OCI-LY7 (cell line): ENCODE measurements at regions not wholly inside any gene's neighbourhood (a gene's known extent, or its start where the extent isn't known, plus 50 kb on each side); places are given as distances from the start of the nearest gene placed in this dataset.

ENCODE experiments used
- BruUV-seq: library from RNA; stranded (reverse); fragments of 400-500 nt; replicated peaks from 2 replicates; lab custom pipeline; 2021; lab: Mats Ljungman, UMichigan
- CTCF ChIA-PET: fragments of 300-600 bp; sonication (Branson Sonifier 250); formaldehyde crosslinking; loops from one replicate; lab custom pipeline; 2022; ENCODE audit warnings: antibody characterized with exemption; ENCODE audit not compliant: unreplicated experiment; lab: Charles Lee
- POLR2A ChIA-PET: fragments of 300-600 bp; sonication (Branson Sonifier 250); formaldehyde crosslinking; loops from one replicate; lab custom pipeline; 2022; ENCODE audit warnings: antibody characterized with exemption; lab: Charles Lee
- DNase-seq: peaks from one replicate; pipeline ENCODE4 v3.0.0-alpha.2; 2015; ENCODE audit warnings: low spot score
- H2AFZ ChIP-seq: fragments of 200-600 bp; sonication (generic), shearing (Covaris generic); 2 replicates; pipeline ENCODE4 v1.6.1; 2014; ENCODE audit warnings: mild to moderate bottlenecking, antibody characterized with exemption, low read length, moderate library complexity
- H3K27ac ChIP-seq: fragments of 200-600 bp; sonication (generic); 2 replicates; pipeline ENCODE4 v1.5.1; 2014; ENCODE audit warnings: mixed run types, low read depth, mild to moderate bottlenecking, moderate library complexity, low read length, inconsistent platforms; ENCODE audit not compliant: poor library complexity, severe bottlenecking
- H3K36me3 ChIP-seq: fragments of 200-600 bp; sonication (generic); 2 replicates; pipeline ENCODE4 v1.6.1; 2014; ENCODE audit warnings: mild to moderate bottlenecking, antibody characterized with exemption, low read length, moderate library complexity, mixed read lengths; ENCODE audit not compliant: insufficient read depth
- H3K4me1 ChIP-seq: fragments of 200-600 bp; sonication (generic); 2 replicates; pipeline ENCODE4 v1.5.1; 2014; ENCODE audit warnings: mild to moderate bottlenecking, low read length; ENCODE audit not compliant: insufficient read depth, poor library complexity, severe bottlenecking
- H3K4me2 ChIP-seq: fragments of 200-600 bp; sonication (generic); 2 replicates; pipeline ENCODE4 v1.6.1; 2014; ENCODE audit warnings: mild to moderate bottlenecking, low read length
- H3K4me3 ChIP-seq: fragments of 200-600 bp; sonication (generic); 2 replicates; pipeline ENCODE4 v1.5.1; 2014; ENCODE audit warnings: mild to moderate bottlenecking, low read depth, low read length; ENCODE audit not compliant: poor library complexity, severe bottlenecking
- H3K79me2 ChIP-seq: fragments of 200-600 bp; sonication (generic); 2 replicates; pipeline ENCODE4 v1.6.1; 2016; ENCODE audit warnings: low read depth, mild to moderate bottlenecking, low read length, moderate library complexity, mixed read lengths; ENCODE audit not compliant: insufficient read depth
- H3K9me2 ChIP-seq: fragments of 200-600 bp; sonication (generic); 2 replicates; pipeline ENCODE4 v1.6.1; 2016; ENCODE audit warnings: mild to moderate bottlenecking, low read length, mixed read lengths; ENCODE audit not compliant: insufficient read depth
- H3K9me3 ChIP-seq: fragments of 200-600 bp; sonication (generic); 2 replicates; pipeline ENCODE4 v1.6.1; 2014; ENCODE audit warnings: mild to moderate bottlenecking, mixed run types, low read length, mixed read lengths
- H4K20me1 ChIP-seq: fragments of 200-600 bp; sonication (generic); 2 replicates; pipeline ENCODE4 v1.6.1; 2014; ENCODE audit warnings: mild to moderate bottlenecking, antibody characterized with exemption, low read length, moderate library complexity, mixed read lengths; ENCODE audit not compliant: insufficient read depth
- EZH2phosphoT487 ChIP-seq: fragments of 200-600 bp; sonication (generic); IDR thresholded peaks from 2 replicates; pipeline ENCODE4 v1.6.1; 2018; ENCODE audit warnings: low read depth, borderline replicate concordance, mild to moderate bottlenecking, mixed run types, antibody characterized with exemption, low read length, moderate library complexity, mixed read lengths
- intact Hi-C: fragments of 100-400 bp; cut with micrococcal nuclease; formaldehyde crosslinking; loops from one replicate; pipeline ENCODE4 v1.10.0; 2022; ENCODE audit not compliant: unreplicated experiment
- TF ChIP-seq, protein P1 (sequence below): fragments of 200-600 bp; sonication (generic); conservative IDR thresholded peaks from 2 replicates; pipeline ENCODE4 v1.5.1; 2014; ENCODE audit warnings: mild to moderate bottlenecking, antibody characterized with exemption, low read length, moderate library complexity, mixed read lengths

DNA sequence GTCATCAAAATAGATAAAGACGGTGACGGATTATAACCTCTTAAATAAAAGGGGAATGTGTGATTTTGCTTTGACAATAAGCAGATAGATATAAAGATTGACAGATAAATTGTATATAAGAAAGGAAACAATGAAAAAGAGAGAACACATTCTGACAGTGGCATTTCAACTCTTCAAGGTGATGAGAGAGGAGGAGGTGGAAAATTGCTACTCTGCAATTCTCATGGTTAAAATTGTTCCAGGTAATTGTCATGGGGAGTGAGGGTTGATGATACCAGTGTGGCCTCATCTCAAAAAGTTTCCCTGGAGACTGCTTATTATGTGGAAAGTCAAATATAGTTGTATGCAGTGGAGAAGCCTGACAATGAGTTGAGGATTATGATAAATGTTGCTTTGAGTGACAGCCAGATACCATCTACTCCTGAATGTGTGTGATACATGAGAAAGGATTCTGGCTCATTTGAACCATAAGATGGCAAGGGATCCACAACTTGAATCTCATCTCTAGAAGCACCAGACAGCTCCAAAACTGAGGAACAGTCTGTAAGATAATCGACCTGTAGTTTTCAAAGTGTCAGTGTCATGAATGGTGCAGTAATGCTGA is 1290.6 kb upstream of the CDH8 start:
- intact Hi-C loops = no loop called here
- no peaks in the 10 kb centered on the region for H3K9me3 ChIP-seq
- no peaks in the 10 kb centered on the region for H3K9me2 ChIP-seq
- H3K27ac ChIP-seq = no peak overlapping the region
- POLR2A ChIA-PET = no interaction called here
- H3K4me2 ChIP-seq = no peak overlapping the region
- H3K79me2 ChIP-seq = no peaks in the 10 kb centered on the region
- no peak overlapping the region for H2AFZ ChIP-seq
- CTCF ChIA-PET = no interaction called here
- no peaks in the 10 kb centered on the region for H3K36me3 ChIP-seq
- no peak for DNase-seq
- TF ChIP-seq, protein P1, sequence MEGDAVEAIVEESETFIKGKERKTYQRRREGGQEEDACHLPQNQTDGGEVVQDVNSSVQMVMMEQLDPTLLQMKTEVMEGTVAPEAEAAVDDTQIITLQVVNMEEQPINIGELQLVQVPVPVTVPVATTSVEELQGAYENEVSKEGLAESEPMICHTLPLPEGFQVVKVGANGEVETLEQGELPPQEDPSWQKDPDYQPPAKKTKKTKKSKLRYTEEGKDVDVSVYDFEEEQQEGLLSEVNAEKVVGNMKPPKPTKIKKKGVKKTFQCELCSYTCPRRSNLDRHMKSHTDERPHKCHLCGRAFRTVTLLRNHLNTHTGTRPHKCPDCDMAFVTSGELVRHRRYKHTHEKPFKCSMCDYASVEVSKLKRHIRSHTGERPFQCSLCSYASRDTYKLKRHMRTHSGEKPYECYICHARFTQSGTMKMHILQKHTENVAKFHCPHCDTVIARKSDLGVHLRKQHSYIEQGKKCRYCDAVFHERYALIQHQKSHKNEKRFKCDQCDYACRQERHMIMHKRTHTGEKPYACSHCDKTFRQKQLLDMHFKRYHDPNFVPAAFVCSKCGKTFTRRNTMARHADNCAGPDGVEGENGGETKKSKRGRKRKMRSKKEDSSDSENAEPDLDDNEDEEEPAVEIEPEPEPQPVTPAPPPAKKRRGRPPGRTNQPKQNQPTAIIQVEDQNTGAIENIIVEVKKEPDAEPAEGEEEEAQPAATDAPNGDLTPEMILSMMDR = no peak
- TF ChIP-seq EZH2phosphoT487 = no peak
- no peaks in the 10 kb centered on the region for H4K20me1 ChIP-seq
- no peaks in the 10 kb centered on the region for H3K4me1 ChIP-seq
- no TSS peak for BruUV-seq
- H3K4me3 ChIP-seq = no peak overlapping the region

DNA sequence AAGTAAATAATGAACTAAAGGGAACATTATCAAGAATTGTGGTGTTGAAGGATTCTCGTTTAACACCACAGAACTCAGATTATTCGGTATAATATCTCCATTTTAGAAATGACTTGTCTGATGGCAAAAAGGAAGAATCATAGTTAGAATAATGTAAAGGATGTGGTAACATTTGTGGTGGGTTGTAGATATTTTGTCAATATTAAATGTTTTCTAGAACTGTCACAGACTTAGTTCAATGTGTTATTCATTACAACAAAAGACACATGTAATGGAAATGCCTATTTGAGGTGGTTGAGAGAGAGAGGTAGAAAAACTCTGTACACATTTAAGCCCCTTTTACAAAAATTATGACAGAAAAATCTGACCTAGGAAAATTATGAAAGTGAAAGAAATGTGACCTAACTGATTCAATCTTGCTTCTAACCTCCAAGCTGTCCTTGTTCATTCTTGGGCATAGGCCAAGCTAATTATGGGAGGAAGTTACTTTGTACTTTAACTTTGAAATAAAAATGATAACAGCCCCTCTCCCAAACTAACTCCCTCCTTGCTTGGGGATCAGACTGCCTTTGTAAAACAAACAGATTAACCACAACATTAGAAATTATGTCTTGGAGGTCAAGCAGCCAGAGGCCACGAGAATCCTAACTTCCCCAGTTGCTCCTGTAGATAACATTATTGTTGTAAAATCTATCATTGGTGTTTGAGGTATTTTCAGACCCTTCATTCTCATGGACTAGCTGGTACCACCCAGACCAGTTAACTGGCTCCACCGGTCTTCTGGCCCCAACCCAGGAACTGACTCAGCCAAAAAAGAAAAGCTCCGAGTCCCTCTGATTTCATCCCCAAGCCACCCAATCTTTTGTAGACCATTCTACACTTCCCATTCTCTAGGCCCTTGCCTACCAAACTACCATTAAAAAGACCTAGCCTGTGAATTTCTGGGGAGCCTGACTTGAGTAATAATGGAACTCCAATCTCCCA is 1287.8 kb upstream of the CDH8 start:
- ChIA-PET CTCF (no interaction called here), POLR2A (interaction anchor here (0.7 kb wide), 1 partner anchor 827 kb away, joined by 4 read pairs; no protein-coding TSS in a partner anchor)
- no peak for DNase-seq
- Histone ChIP-seq H2AFZ (no peak overlapping the region), H3K4me3 (no peak overlapping the region), H3K9me3 (no peaks in the 10 kb centered on the region), H3K9me2 (no peaks in the 10 kb centered on the region), H3K79me2 (no peaks in the 10 kb centered on the region), H3K27ac (no peak overlapping the region), H4K20me1 (no peaks in the 10 kb centered on the region), H3K4me2 (no peak overlapping the region), H3K36me3 (no peaks in the 10 kb centered on the region), H3K4me1 (no peaks in the 10 kb centered on the region)
- TF ChIP-seq, protein P1 = no peak
- TF ChIP-seq EZH2phosphoT487 = no peak
- BruUV-seq = no TSS peak
- intact Hi-C loops = no loop called here
